GM19043 (cell line): ENCODE measurements at regions not wholly inside any gene's neighbourhood (a gene's known extent, or its start where the extent isn't known, plus 50 kb on each side); places are given as distances from the start of the nearest gene placed in this dataset.
"Not testable (repeated sequence)": the region's sequence is repeated elsewhere in the genome, so short reads cannot be mapped to it uniquely, and the experiment has no call there.

Experiments used
- ATAC-seq: cut with Tn5 transposase; IDR thresholded peaks from one replicate; pipeline ENCODE4 v1.9.1; 2021; ENCODE audit warnings: low read depth; ENCODE audit not compliant: unreplicated experiment

- no peak for ATAC-seq
Measured at GRCh38 chr3:24545887-24546286, 51.2 kb upstream of the THRB start.

GRCh38 chr3:24548278-24548677, 53.6 kb upstream of the THRB start:
- no peak for ATAC-seq

GRCh38 chr3:24550588-24550987, 55.9 kb upstream of the THRB start:
- no peak for ATAC-seq

- ATAC-seq, result no peak
Measured at GRCh38 chr3:24551626-24552025, 57.0 kb upstream of the THRB start.

- no peak for ATAC-seq
Measured at GRCh38 chr3:24562895-24563294, 68.2 kb upstream of the THRB start.

- ATAC-seq, result no peak
Measured at GRCh38 chr3:24565053-24565452, 70.4 kb upstream of the THRB start.

GRCh38 chr3:24565656-24566055, 71.0 kb upstream of the THRB start:
- no peak for ATAC-seq

GRCh38 chr3:24566927-24567326, 72.3 kb upstream of the THRB start:
- no peak for ATAC-seq

- ATAC-seq, result not testable (repeated sequence)
Measured at GRCh38 chr3:24572409-24572808, 77.8 kb upstream of the THRB start.

GRCh38 chr3:24573576-24573975, 78.9 kb upstream of the THRB start:
- ATAC-seq, result no peak

- ATAC-seq, result no peak
Measured at GRCh38 chr3:24578324-24578723, 83.7 kb upstream of the THRB start.

GRCh38 chr3:24578951-24579421, 84.3 kb upstream of the THRB start:
- no peak for ATAC-seq

- no peak for ATAC-seq
Measured at GRCh38 chr3:24582431-24583403, 88.1 kb upstream of the THRB start.

- no peak for ATAC-seq
Measured at GRCh38 chr3:24586920-24587319, 92.3 kb upstream of the THRB start.

GRCh38 chr3:24588629-24589512, 94.2 kb upstream of the THRB start:
- no peak for ATAC-seq

- ATAC-seq, result no peak
Measured at GRCh38 chr3:24589513-24589851, 94.8 kb upstream of the THRB start.

GRCh38 chr3:24589931-24590880, 95.6 kb upstream of the THRB start:
- ATAC-seq, result no peak

GRCh38 chr3:24591191-24591590, 96.5 kb upstream of the THRB start:
- ATAC-seq, result no peak

- no peak for ATAC-seq
Measured at GRCh38 chr3:24591661-24592555, 97.3 kb upstream of the THRB start.
